ENCODE measurements at regions not wholly inside any gene's neighbourhood (a gene's known extent, or its start where the extent isn't known, plus 50 kb on each side); places are given as distances from the start of the nearest gene placed in this dataset.

DNA sequence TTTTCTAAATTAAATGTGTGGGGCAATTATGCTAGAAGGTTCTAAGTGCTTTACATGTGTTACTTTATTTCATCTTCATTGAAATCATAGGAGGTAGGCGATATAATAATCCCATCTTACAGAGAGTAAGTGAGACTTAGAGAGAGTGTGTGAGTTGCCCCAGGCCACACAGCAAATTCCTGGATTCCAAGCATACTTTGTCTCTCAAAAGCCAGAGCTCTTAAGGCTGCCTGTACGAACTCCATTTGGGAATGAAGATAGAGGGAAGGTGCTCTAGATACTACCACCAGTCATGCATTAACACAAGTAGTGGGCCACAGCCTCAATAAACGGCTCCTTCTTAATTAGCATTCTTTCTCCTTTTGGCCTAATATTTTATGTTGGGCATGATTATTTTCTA, 170.1 kb downstream of the SIPA1L2 start:
- Histone ChIP-seq H3F3A (ENCODE audit: low read depth) (peaks cover 7% of the 10 kb centered on the region), H3K36me3 (no peaks in the 10 kb centered on the region), H4K20me1 (ENCODE audit: low read depth) (no peaks in the 10 kb centered on the region), H3K9ac (no peak overlapping the region), H3K4me2 (no peak overlapping the region), H3K4me1 (peaks cover 7% of the 10 kb centered on the region), H3K9me3 (ENCODE audit: low read depth) (no peaks in the 10 kb centered on the region), H3K4me3 (no peak overlapping the region), H3K79me2 (ENCODE audit: low read depth) (no peaks in the 10 kb centered on the region), H3K27ac (no peak overlapping the region), H3K27me3 (no peaks in the 10 kb centered on the region), H2AFZ (replicated peaks) (no peak overlapping the region)
- DNase-seq (ENCODE audit: low spot score) = peak; percentile 32
- H3K27ac Mint-ChIP-seq = no peak overlapping the region
- H3K36me3 Mint-ChIP-seq = peaks cover 30% of the 10 kb centered on the region
- no peaks in the 10 kb centered on the region for H3K9me3 Mint-ChIP-seq
- H3K4me3 Mint-ChIP-seq = no peak overlapping the region
- no peak for TF ChIP-seq CTCF (IDR thresholded peaks at IDR 0.05)
- no peaks in the 10 kb centered on the region for H3K27me3 Mint-ChIP-seq (ENCODE audit: insufficient read depth, low read depth)
- peaks cover 42% of the 10 kb centered on the region for H3K4me1 Mint-ChIP-seq

DNA sequence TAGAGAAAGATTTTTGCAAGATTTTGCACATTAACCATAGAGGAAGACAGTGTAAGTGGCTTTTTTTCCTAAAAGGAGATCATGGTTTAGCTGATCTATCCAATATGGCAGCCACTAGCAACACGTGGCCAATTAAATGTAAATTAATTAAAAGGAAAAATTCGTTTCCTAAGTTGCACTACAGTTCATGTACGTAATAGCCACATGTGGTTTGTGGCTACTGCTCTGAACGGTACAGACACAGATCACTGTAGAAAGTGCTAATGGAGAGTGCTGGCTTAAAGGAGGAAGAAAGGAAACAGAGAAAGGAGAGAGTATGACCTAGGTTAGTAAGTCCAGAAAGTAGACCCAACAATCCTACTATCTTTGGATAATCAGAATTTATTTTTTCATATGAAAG, 170.8 kb downstream of the SIPA1L2 start:
- no peaks in the 10 kb centered on the region for H3K36me3 ChIP-seq
- H3K9ac ChIP-seq = no peak overlapping the region
- no peak overlapping the region for H3K4me3 ChIP-seq
- Mint-ChIP-seq H3K4me1 (peaks cover 49% of the 10 kb centered on the region), H3K36me3 (peaks cover 24% of the 10 kb centered on the region), H3K4me3 (no peak overlapping the region), H3K27ac (no peak overlapping the region), H3K9me3 (no peaks in the 10 kb centered on the region), H3K27me3 (ENCODE audit: insufficient read depth, low read depth) (no peaks in the 10 kb centered on the region)
- H4K20me1 ChIP-seq (ENCODE audit: low read depth) = no peaks in the 10 kb centered on the region
- peaks cover 7% of the 10 kb centered on the region for H3F3A ChIP-seq (ENCODE audit: low read depth)
- TF ChIP-seq CTCF (IDR thresholded peaks at IDR 0.05) = no peak
- no peak for TF ChIP-seq EZH2phosphoT487 (IDR thresholded peaks at IDR 0.05)
- TF ChIP-seq EZH2 (IDR thresholded peaks at IDR 0.05) = no peak
- H3K4me2 ChIP-seq = no peak overlapping the region
- H3K4me1 ChIP-seq = peaks cover 14% of the 10 kb centered on the region
- no peaks in the 10 kb centered on the region for H3K79me2 ChIP-seq (ENCODE audit: low read depth)
- no peak overlapping the region for H2AFZ ChIP-seq (replicated peaks)
- H3K9me3 ChIP-seq (ENCODE audit: low read depth) = no peaks in the 10 kb centered on the region
- no peak for DNase-seq (ENCODE audit: low spot score)
- no peak overlapping the region for H3K27ac ChIP-seq
- no peaks in the 10 kb centered on the region for H3K27me3 ChIP-seq

DNA sequence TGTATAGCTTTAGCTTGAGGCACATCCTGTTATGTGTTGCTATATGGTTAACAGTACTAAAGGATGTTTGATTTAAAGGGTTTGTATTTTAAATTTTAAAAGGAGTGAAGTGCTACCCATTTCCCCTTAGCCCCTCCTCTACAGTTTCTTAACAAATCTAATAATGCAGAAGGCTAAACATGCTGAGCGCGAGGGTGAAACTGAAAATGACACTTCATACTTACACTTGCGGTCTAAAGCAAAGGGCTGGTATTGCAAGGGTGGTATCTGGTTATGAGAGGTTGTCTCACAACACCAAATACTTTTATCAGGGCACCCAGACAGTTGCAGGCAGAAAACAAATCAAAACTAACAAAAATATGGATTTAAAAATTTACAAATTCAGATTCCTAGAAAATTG, 172.3 kb downstream of the SIPA1L2 start:
- no peaks in the 10 kb centered on the region for H3K79me2 ChIP-seq (ENCODE audit: low read depth)
- no peaks in the 10 kb centered on the region for H3K36me3 ChIP-seq
- no peak overlapping the region for H3K4me3 Mint-ChIP-seq
- no peaks in the 10 kb centered on the region for H3K27me3 ChIP-seq
- no peaks in the 10 kb centered on the region for H4K20me1 ChIP-seq (ENCODE audit: low read depth)
- TF ChIP-seq CTCF (IDR thresholded peaks at IDR 0.05) (no peak), EZH2 (IDR thresholded peaks at IDR 0.05) (no peak), EZH2phosphoT487 (IDR thresholded peaks at IDR 0.05) (no peak)
- no peak for DNase-seq (ENCODE audit: low spot score)
- H3K9ac ChIP-seq = no peak overlapping the region
- H3K27me3 Mint-ChIP-seq (ENCODE audit: insufficient read depth, low read depth) = no peaks in the 10 kb centered on the region
- no peak overlapping the region for H2AFZ ChIP-seq (replicated peaks)
- peaks cover 46% of the 10 kb centered on the region for H3K4me1 Mint-ChIP-seq
- no peak overlapping the region for H3K27ac ChIP-seq
- no peaks in the 10 kb centered on the region for H3K9me3 Mint-ChIP-seq
- peaks cover 17% of the 10 kb centered on the region for H3K36me3 Mint-ChIP-seq
- H3K9me3 ChIP-seq (ENCODE audit: low read depth) = no peaks in the 10 kb centered on the region
- no peak overlapping the region for H3K4me3 ChIP-seq
- no peak overlapping the region for H3K27ac Mint-ChIP-seq
- H3K4me1 ChIP-seq = peaks cover 14% of the 10 kb centered on the region
- no peak overlapping the region for H3K4me2 ChIP-seq
- peaks cover 7% of the 10 kb centered on the region for H3F3A ChIP-seq (ENCODE audit: low read depth)

DNA sequence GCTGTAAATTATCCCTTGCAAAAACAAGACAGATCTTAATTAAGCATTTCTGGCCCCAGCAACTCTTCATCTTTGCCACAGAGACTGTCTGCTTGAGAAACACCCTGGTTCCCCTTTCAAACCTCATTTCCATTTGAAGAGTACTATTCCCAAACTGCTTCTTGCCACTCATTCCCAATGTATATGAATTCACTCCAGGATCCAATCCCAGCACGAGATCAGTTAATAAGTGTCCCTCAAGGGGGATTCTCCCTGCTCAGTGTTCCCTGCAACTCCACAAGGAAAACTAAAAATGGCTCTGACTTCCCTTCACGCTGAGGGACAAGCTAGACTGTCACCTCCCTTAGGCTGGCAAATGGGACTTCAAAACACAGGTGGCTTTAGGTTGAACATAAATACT, 173.2 kb downstream of the SIPA1L2 start:
- peaks cover 23% of the 10 kb centered on the region for H3K36me3 Mint-ChIP-seq
- H3K4me2 ChIP-seq = no peak overlapping the region
- no peaks in the 10 kb centered on the region for H3K27me3 ChIP-seq
- H3K9me3 ChIP-seq (ENCODE audit: low read depth) = no peaks in the 10 kb centered on the region
- no peaks in the 10 kb centered on the region for H3K9me3 Mint-ChIP-seq
- H3K9ac ChIP-seq = no peak overlapping the region
- no peaks in the 10 kb centered on the region for H3K36me3 ChIP-seq
- H3K4me3 ChIP-seq = no peak overlapping the region
- no peaks in the 10 kb centered on the region for H3K27me3 Mint-ChIP-seq (ENCODE audit: insufficient read depth, low read depth)
- H3K4me1 Mint-ChIP-seq = peaks cover 37% of the 10 kb centered on the region
- no peak overlapping the region for H3K4me3 Mint-ChIP-seq
- H2AFZ ChIP-seq (replicated peaks) = no peak overlapping the region
- DNase-seq (ENCODE audit: low spot score) = no peak
- peaks cover 7% of the 10 kb centered on the region for H3F3A ChIP-seq (ENCODE audit: low read depth)
- H4K20me1 ChIP-seq (ENCODE audit: low read depth) = no peaks in the 10 kb centered on the region
- TF ChIP-seq EZH2 (IDR thresholded peaks at IDR 0.05) (no peak), EZH2phosphoT487 (IDR thresholded peaks at IDR 0.05) (no peak), CTCF (IDR thresholded peaks at IDR 0.05) (no peak)
- H3K27ac ChIP-seq = no peak overlapping the region
- H3K27ac Mint-ChIP-seq = peak overlapping the region; percentile 67
- no peaks in the 10 kb centered on the region for H3K79me2 ChIP-seq (ENCODE audit: low read depth)
- H3K4me1 ChIP-seq = peaks cover 14% of the 10 kb centered on the region
